Sigmoid colon (tissue), 3 donors: ENCODE measurements at regions not wholly inside any gene's neighbourhood (a gene's known extent, or its start where the extent isn't known, plus 50 kb on each side); places are given as distances from the start of the nearest gene placed in this dataset.

Source experiments
- POLR2A ChIP-seq, 2 donors: fragments of 450-650 bp; IDR thresholded peaks; one replicate each; pipeline ENCODE4 v1.6.1; 2016; ENCODE audit warnings: antibody characterized with exemption in 2 of 2, mild to moderate bottlenecking in 2 of 2, moderate library complexity in 2 of 2
- TF ChIP-seq, protein P1 (sequence below), 4 experiments: fragments of 450-650 bp in 3 of 4; fragments of 200-600 bp in 1 of 4; IDR thresholded peaks; one replicate each; pipeline ENCODE4 v1.5.1; 2016 to 2019; ENCODE audit warnings: antibody characterized with exemption in 4 of 4, mild to moderate bottlenecking in 3 of 4, moderate library complexity in 2 of 4

DNA sequence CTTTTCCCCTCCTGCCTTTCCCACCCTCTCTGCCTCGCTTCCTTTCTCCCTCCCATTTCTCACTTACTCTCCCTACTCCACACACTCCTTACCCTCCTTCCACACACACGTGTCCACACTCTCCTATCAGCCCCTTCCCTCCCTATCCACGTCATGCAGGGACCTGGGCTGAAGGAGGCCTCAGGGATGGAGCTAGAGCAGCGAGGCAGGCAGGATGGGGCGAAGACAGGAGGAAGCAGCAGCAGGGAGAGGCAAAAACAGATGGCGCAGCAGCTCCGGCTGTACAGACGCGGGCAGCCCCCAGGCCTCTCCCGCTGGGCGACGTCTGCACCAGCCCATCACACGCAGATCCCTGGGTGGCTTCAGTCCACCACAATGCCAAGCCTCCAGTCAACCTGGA lies 97.9 kb downstream of the SPATA19 start:
- TF ChIP-seq, protein P1, sequence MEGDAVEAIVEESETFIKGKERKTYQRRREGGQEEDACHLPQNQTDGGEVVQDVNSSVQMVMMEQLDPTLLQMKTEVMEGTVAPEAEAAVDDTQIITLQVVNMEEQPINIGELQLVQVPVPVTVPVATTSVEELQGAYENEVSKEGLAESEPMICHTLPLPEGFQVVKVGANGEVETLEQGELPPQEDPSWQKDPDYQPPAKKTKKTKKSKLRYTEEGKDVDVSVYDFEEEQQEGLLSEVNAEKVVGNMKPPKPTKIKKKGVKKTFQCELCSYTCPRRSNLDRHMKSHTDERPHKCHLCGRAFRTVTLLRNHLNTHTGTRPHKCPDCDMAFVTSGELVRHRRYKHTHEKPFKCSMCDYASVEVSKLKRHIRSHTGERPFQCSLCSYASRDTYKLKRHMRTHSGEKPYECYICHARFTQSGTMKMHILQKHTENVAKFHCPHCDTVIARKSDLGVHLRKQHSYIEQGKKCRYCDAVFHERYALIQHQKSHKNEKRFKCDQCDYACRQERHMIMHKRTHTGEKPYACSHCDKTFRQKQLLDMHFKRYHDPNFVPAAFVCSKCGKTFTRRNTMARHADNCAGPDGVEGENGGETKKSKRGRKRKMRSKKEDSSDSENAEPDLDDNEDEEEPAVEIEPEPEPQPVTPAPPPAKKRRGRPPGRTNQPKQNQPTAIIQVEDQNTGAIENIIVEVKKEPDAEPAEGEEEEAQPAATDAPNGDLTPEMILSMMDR (IDR thresholded peaks at IDR 0.05) = no peak
- TF ChIP-seq POLR2A (IDR thresholded peaks at IDR 0.05) = no peak
